ENCODE measurements at regions not wholly inside any gene's neighbourhood (a gene's known extent, or its start where the extent isn't known, plus 50 kb on each side); places are given as distances from the start of the nearest gene placed in this dataset.

DNA sequence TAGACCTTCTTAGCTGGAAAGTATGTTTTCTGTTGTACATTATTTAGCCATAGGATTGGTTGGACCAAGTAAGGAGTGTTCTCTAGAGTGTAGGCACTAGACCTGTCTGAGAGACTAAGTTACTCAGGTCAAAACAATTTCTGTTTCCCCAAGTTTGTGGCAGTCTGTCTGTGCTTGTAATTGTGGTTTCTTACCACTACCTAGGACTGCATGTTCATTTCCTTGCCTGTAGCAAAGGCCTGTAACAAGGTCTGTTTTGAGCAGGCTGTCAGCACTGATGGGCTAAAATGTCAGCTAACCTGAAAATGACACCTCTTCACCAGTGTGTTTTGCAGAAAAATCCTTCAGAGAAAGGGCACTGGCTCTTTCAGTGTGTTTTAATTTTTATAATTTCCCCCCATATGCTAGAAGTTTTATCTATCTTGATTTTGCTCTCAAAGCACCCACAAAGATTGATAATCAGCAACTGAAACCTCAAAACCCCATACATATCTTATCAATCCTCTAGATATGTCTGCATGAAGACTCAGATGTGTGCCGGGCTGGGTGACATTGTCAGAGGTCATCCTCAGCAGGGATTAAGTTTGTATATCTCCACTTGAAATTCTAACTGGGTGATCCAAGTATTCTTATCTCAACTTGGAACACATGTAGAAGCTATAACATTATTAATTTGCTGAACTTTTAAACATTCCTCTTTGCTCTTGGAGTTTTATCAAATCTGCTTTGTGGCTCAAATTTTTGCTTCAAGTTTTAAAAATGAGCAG lies 50.7 kb upstream of the ST6GALNAC3 start:
- no peak for TF ChIP-seq GATAD2A (CRISPR knock-in tag; IDR thresholded peaks at IDR 0.05)
- no peak for TF ChIP-seq FIP1L1 (IDR thresholded peaks at IDR 0.05; ENCODE audit: borderline replicate concordance, insufficient read depth, low read depth, low read length)
- TF ChIP-seq, protein P1, sequence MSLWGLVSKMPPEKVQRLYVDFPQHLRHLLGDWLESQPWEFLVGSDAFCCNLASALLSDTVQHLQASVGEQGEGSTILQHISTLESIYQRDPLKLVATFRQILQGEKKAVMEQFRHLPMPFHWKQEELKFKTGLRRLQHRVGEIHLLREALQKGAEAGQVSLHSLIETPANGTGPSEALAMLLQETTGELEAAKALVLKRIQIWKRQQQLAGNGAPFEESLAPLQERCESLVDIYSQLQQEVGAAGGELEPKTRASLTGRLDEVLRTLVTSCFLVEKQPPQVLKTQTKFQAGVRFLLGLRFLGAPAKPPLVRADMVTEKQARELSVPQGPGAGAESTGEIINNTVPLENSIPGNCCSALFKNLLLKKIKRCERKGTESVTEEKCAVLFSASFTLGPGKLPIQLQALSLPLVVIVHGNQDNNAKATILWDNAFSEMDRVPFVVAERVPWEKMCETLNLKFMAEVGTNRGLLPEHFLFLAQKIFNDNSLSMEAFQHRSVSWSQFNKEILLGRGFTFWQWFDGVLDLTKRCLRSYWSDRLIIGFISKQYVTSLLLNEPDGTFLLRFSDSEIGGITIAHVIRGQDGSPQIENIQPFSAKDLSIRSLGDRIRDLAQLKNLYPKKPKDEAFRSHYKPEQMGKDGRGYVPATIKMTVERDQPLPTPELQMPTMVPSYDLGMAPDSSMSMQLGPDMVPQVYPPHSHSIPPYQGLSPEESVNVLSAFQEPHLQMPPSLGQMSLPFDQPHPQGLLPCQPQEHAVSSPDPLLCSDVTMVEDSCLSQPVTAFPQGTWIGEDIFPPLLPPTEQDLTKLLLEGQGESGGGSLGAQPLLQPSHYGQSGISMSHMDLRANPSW (CRISPR knock-in tag; IDR thresholded peaks at IDR 0.05; ENCODE audit: borderline replicate concordance): no peak
- no peak for TF ChIP-seq FOXK1 (CRISPR knock-in tag; IDR thresholded peaks at IDR 0.05; ENCODE audit: borderline replicate concordance, low read depth)
- no peak for TF ChIP-seq HMG20B (CRISPR knock-in tag; conservative IDR thresholded peaks at IDR 0.05)
- no peak for TF ChIP-seq YEATS4 (CRISPR knock-in tag; IDR thresholded peaks at IDR 0.05; ENCODE audit: borderline replicate concordance)
- TF ChIP-seq HNRNPL (IDR thresholded peaks at IDR 0.05; ENCODE audit: low read depth, low read length): no peak
- TF ChIP-seq, protein P2, sequence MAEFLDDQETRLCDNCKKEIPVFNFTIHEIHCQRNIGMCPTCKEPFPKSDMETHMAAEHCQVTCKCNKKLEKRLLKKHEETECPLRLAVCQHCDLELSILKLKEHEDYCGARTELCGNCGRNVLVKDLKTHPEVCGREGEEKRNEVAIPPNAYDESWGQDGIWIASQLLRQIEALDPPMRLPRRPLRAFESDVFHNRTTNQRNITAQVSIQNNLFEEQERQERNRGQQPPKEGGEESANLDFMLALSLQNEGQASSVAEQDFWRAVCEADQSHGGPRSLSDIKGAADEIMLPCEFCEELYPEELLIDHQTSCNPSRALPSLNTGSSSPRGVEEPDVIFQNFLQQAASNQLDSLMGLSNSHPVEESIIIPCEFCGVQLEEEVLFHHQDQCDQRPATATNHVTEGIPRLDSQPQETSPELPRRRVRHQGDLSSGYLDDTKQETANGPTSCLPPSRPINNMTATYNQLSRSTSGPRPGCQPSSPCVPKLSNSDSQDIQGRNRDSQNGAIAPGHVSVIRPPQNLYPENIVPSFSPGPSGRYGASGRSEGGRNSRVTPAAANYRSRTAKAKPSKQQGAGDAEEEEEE (CRISPR knock-in tag; IDR thresholded peaks at IDR 0.05; ENCODE audit: borderline replicate concordance): no peak
- Histone ChIP-seq H3K9ac (ENCODE audit: insufficient read depth, low read depth, low read length) (no peak overlapping the region), H3K4me1 (ENCODE audit: insufficient read depth, low read length) (no peaks in the 10 kb centered on the region), H3K36me3 (replicated peaks in 1 of 2; ENCODE audit: control insufficient read depth in 1 of 2, insufficient read depth in 2 of 2, low read length in 2 of 2) (no peaks in the 10 kb centered on the region), H2AFZ (ENCODE audit: low read length) (no peak overlapping the region), H3K9me3 (ENCODE audit: low read length) (no peaks in the 10 kb centered on the region), H3K27me3 (ENCODE audit: control insufficient read depth in 1 of 2, insufficient read depth in 2 of 2, low read length in 2 of 2) (peaks cover 0 to 9% of the 10 kb centered on the region in 2 experiments; a peak in 1 of 5 replicates), H3K79me2 (ENCODE audit: insufficient read depth, low read length) (no peaks in the 10 kb centered on the region), H4K20me1 (ENCODE audit: insufficient read depth, low read length) (no peaks in the 10 kb centered on the region), H3K4me3 (replicated peaks in 1 of 3; ENCODE audit: insufficient read depth in 1 of 3, low read depth in 2 of 3, low read length in 3 of 3) (no peak overlapping the region), H3K4me2 (ENCODE audit: low read depth, low read length) (no peak overlapping the region), H3K27ac (ENCODE audit: extremely low read length, insufficient read depth, low read length) (no peak overlapping the region)
- no peak for DNase-seq (ENCODE audit: low spot score)
- no TSS peak for BruUV-seq (replicated peaks)
- ChIA-PET POLR2A (no interaction called here), CTCF (ENCODE audit: low intra/inter-chr PET ratio, low total read pairs) (no interaction called here)
- in situ Hi-C loops (cut with HindIII; ENCODE audit: extremely low pct_ligation_motif_present, low pct_unique_long_range_greater_than_20kb) (no loop called here), intact Hi-C loops (cut with micrococcal nuclease; ENCODE audit: unreplicated experiment) (no loop called here)
- FAIRE-seq: no peak
- WGBS (ENCODE audit: low lambda C conversion rate): 0% methylated on average over 1 of the region's 1 CpG
- no peak for ATAC-seq

All from HepG2 (cell line).